ENCODE measurements at regions not wholly inside any gene's neighbourhood (a gene's known extent, or its start where the extent isn't known, plus 50 kb on each side); places are given as distances from the start of the nearest gene placed in this dataset.

- TF ChIP-seq CTCF (IDR thresholded peaks at IDR 0.05) = no peak
- TF ChIP-seq POLR2A (IDR thresholded peaks at IDR 0.05) = no peak
Observed at GRCh38 chr6:134795691-134796090, 154.2 kb downstream of the ALDH8A1 start.
